IMR-90 (cell line): ENCODE measurements at regions not wholly inside any gene's neighbourhood (a gene's known extent, or its start where the extent isn't known, plus 50 kb on each side); places are given as distances from the start of the nearest gene placed in this dataset.

Experiments
- ATAC-seq: fragments of 200-7000 bp; cut with Tn5 transposase; 2 replicates; pipeline ENCODE4 v1.9.1; 2020; ENCODE audit warnings: low read depth, mild to moderate bottlenecking, moderate library complexity
- BruUV-seq: library from RNA; stranded (reverse); fragments of 400-500 nt; replicated peaks from 2 replicates; lab custom pipeline; 2021; lab: Mats Ljungman, UMichigan
- CTCF ChIA-PET: fragments of 300-600 bp; formaldehyde crosslinking; extraction: SDS; loops from one replicate; lab custom pipeline; 2021; ENCODE audit warnings: antibody characterized with exemption; lab: Yijun Ruan, JAX
- POLR2A ChIA-PET: fragments of 300-600 bp; sonication (Branson Sonifier 250); formaldehyde crosslinking; loops from one replicate; lab custom pipeline; 2022; ENCODE audit warnings: antibody characterized with exemption; ENCODE audit not compliant: unreplicated experiment; lab: Charles Lee
- DNase-seq: peaks from one replicate; pipeline ENCODE4 v3.0.0; 2013
- H2AFZ ChIP-seq: replicated peaks from 2 replicates; pipeline ENCODE3; 2013; ENCODE audit warnings: low read length, mild to moderate bottlenecking; ENCODE audit not compliant: poor library complexity
- H2AK5ac ChIP-seq: 2 replicates; pipeline ENCODE4 v1.6.1; 2013; ENCODE audit warnings: low read depth, low read length, inconsistent platforms
- H2AK9ac ChIP-seq: replicated peaks from 2 replicates; pipeline ENCODE3; 2013; ENCODE audit warnings: mild to moderate bottlenecking, low read depth, low read length, moderate library complexity; ENCODE audit not compliant: poor library complexity
- H2BK120ac ChIP-seq: 2 replicates; pipeline ENCODE4 v1.6.1; 2013; ENCODE audit warnings: low read depth, low read length, inconsistent platforms
- H2BK15ac ChIP-seq: 3 replicates; pipeline ENCODE4 v1.6.1; 2013; ENCODE audit warnings: low read depth, low read length, inconsistent platforms
- H2BK20ac ChIP-seq: 2 replicates; pipeline ENCODE4 v1.6.1; 2013; ENCODE audit warnings: low read depth, mild to moderate bottlenecking, inconsistent platforms, low read length, moderate library complexity
- H2BK5ac ChIP-seq: 2 replicates; pipeline ENCODE4 v1.6.1; 2013; ENCODE audit warnings: mild to moderate bottlenecking, low read depth, low read length, inconsistent platforms; ENCODE audit not compliant: poor library complexity, severe bottlenecking
- H3K14ac ChIP-seq: replicated peaks from 2 replicates; pipeline ENCODE4 v1.6.1; 2013; ENCODE audit warnings: low read depth, low read length, inconsistent platforms
- H3K18ac ChIP-seq: 2 replicates; pipeline ENCODE4 v1.6.1; 2013; ENCODE audit warnings: low read depth, low read length, control low read depth
- H3K23ac ChIP-seq: 2 replicates; pipeline ENCODE4 v1.6.1; 2013; ENCODE audit warnings: low read depth, low read length, inconsistent platforms
- H3K27ac ChIP-seq: 2 replicates; pipeline ENCODE4 v1.5.1; 2013; ENCODE audit warnings: mild to moderate bottlenecking, control low read depth, low read length; ENCODE audit not compliant: insufficient read depth
- H3K27me3 ChIP-seq: 2 replicates; pipeline ENCODE4 v1.6.1; 2013; ENCODE audit warnings: low read length; ENCODE audit not compliant: control insufficient read depth, insufficient read depth
- H3K36me3 ChIP-seq: 2 replicates; pipeline ENCODE4 v1.6.1; 2013; ENCODE audit warnings: low read length, mixed read lengths; ENCODE audit not compliant: control insufficient read depth, insufficient read depth
- H3K4ac ChIP-seq: 2 replicates; pipeline ENCODE4 v1.6.1; 2013; ENCODE audit warnings: low read depth, low read length, inconsistent platforms
- H3K4me1 ChIP-seq: 2 replicates; pipeline ENCODE4 v1.6.1; 2013; ENCODE audit warnings: low read length, mixed read lengths; ENCODE audit not compliant: control insufficient read depth, insufficient read depth
- H3K4me2 ChIP-seq: 2 replicates; pipeline ENCODE4 v1.6.1; 2013; ENCODE audit warnings: low read depth, mild to moderate bottlenecking, control low read depth, low read length, moderate library complexity
- H3K4me3 ChIP-seq: 2 replicates; pipeline ENCODE4 v1.5.1; 2013; ENCODE audit warnings: low read depth, mild to moderate bottlenecking, control low read depth, low read length, moderate library complexity; ENCODE audit not compliant: insufficient read depth
- H3K56ac ChIP-seq: 2 replicates; pipeline ENCODE4 v1.6.1; 2013; ENCODE audit warnings: low read length, inconsistent platforms; ENCODE audit not compliant: insufficient read depth; ENCODE audit errors: extremely low read depth
- H3K79me1 ChIP-seq, 2 experiments: 2 replicates each; pipeline ENCODE4 v1.6.1; 2013; ENCODE audit warnings: low read length in 2 of 2, inconsistent platforms in 1 of 2, low read depth in 1 of 2
- H3K9ac ChIP-seq: 2 replicates; pipeline ENCODE4 v1.6.1; 2013; ENCODE audit warnings: low read depth, low read length, control low read depth
- H3K9me1 ChIP-seq: 2 replicates; pipeline ENCODE4 v1.6.1; 2013; ENCODE audit warnings: low read length, inconsistent platforms; ENCODE audit not compliant: insufficient read depth
- H3K9me3 ChIP-seq: 2 replicates; pipeline ENCODE4 v1.6.1; 2013; ENCODE audit warnings: low read length; ENCODE audit not compliant: control insufficient read depth, insufficient read depth
- H4K20me1 ChIP-seq: 2 replicates; pipeline ENCODE4 v1.6.1; 2013; ENCODE audit warnings: low read length, inconsistent platforms; ENCODE audit not compliant: insufficient read depth
- H4K5ac ChIP-seq: 2 replicates; pipeline ENCODE4 v1.6.1; 2013; ENCODE audit warnings: mild to moderate bottlenecking, low read depth, low read length, control low read depth
- H4K8ac ChIP-seq, 2 experiments: 2 replicates each; pipeline ENCODE4 v1.6.1; 2013; ENCODE audit warnings: low read depth in 2 of 2, low read length in 2 of 2, control low read depth in 1 of 2, inconsistent platforms in 1 of 2
- H4K91ac ChIP-seq: 2 replicates; pipeline ENCODE4 v1.6.1; 2013; ENCODE audit warnings: low read depth, low read length, inconsistent platforms; ENCODE audit not compliant: insufficient read depth
- BHLHE40 ChIP-seq: fragments of 150-350 bp; IDR thresholded peaks from 2 replicates; pipeline ENCODE4 v1.6.1; 2016; ENCODE audit warnings: mild to moderate bottlenecking, low read depth, low read length
- CEBPB ChIP-seq: IDR thresholded peaks from 2 replicates; pipeline ENCODE4 v1.6.1; 2012; ENCODE audit warnings: low read depth, low read length, improper control_type of control experiment
- CHD1 ChIP-seq: IDR thresholded peaks from 2 replicates; pipeline ENCODE4 v1.6.1; 2012; ENCODE audit warnings: low read depth, low read length, improper control_type of control experiment
- FOS ChIP-seq: fragments of 150-350 bp; IDR thresholded peaks from 2 replicates; pipeline ENCODE4 v1.6.1; 2016; ENCODE audit warnings: low read depth, low read length
- MAFK ChIP-seq: IDR thresholded peaks from 2 replicates; pipeline ENCODE4 v1.6.1; 2012; ENCODE audit warnings: low read depth, low read length, improper control_type of control experiment
- MAZ ChIP-seq: IDR thresholded peaks from 2 replicates; pipeline ENCODE4 v1.6.1; 2012; ENCODE audit warnings: low read depth, mild to moderate bottlenecking, low read length, improper control_type of control experiment, moderate library complexity, borderline replicate concordance
- MXI1 ChIP-seq: IDR thresholded peaks from 2 replicates; pipeline ENCODE4 v1.6.1; 2012; ENCODE audit warnings: low read depth, mild to moderate bottlenecking, low read length, moderate library complexity, borderline replicate concordance
- NFE2L2 ChIP-seq: fragments of 150-350 bp; IDR thresholded peaks from 2 replicates; pipeline ENCODE4 v1.6.1; 2016; ENCODE audit warnings: low read depth, mild to moderate bottlenecking, low read length
- POLR2A ChIP-seq: IDR thresholded peaks from 2 replicates; pipeline ENCODE4 v1.6.1; 2012; ENCODE audit warnings: mild to moderate bottlenecking, low read depth, low read length
- RAD21 ChIP-seq: IDR thresholded peaks from 2 replicates; pipeline ENCODE4 v1.6.1; 2012; ENCODE audit warnings: low read length, improper control_type of control experiment
- RCOR1 ChIP-seq: IDR thresholded peaks from 2 replicates; pipeline ENCODE4 v1.6.1; 2012; ENCODE audit warnings: mild to moderate bottlenecking, low read length, improper control_type of control experiment; ENCODE audit not compliant: insufficient replicate concordance
- RFX5 ChIP-seq: IDR thresholded peaks from 2 replicates; pipeline ENCODE4 v1.8.0; 2012; ENCODE audit warnings: low read depth, mild to moderate bottlenecking, low read length, moderate library complexity
- SMC3 ChIP-seq: fragments of 150-350 bp; IDR thresholded peaks from 2 replicates; pipeline ENCODE4 v1.6.1; 2016; ENCODE audit warnings: low read depth, mild to moderate bottlenecking, antibody characterized with exemption, low read length, moderate library complexity
- USF2 ChIP-seq: fragments of 150-350 bp; IDR thresholded peaks from 2 replicates; pipeline ENCODE4 v1.6.1; 2017; ENCODE audit warnings: mild to moderate bottlenecking, antibody characterized with exemption, low read length, low read depth
- WGBS, 2 experiments: methylation state at CpG; one replicate each; pipeline versions ENCODE4 v1.1.5 to v1.1.7; 2013; ENCODE audit warnings: missing lambda C conversion rate in 2 of 2; ENCODE audit not compliant: insufficient read length in 1 of 2; ENCODE audit errors: extremely low coverage in 2 of 2; 5-methylcytosine and 5-hydroxymethylcytosine counted together
- dilution Hi-C: fragments of 300-500 bp; cut with HindIII; formaldehyde crosslinking; loops from one replicate; pipeline ENCODE4 v1.14.3; 2018; ENCODE audit warnings: low sequenced_read_pairs; ENCODE audit not compliant: unreplicated experiment
- in situ Hi-C: fragments of 300-500 bp; cut with MboI; formaldehyde crosslinking; loops from 3 replicates; pipeline ENCODE4 v1.14.3; 2019; ENCODE audit warnings: low sequenced_read_pairs, inconsistent platforms, mixed read lengths
- intact Hi-C: fragments of 100-400 bp; cut with micrococcal nuclease; formaldehyde crosslinking; loops from 2 replicates; pipeline ENCODE4 v1.10.0; 2022
- TF ChIP-seq, protein P1 (sequence below): conservative IDR thresholded peaks from 2 replicates; pipeline ENCODE4 v1.5.1; 2012; ENCODE audit warnings: mild to moderate bottlenecking, low read depth, low read length, improper control_type of control experiment
- TF ChIP-seq, protein P2 (sequence below): fragments of 150-350 bp; IDR thresholded peaks from 2 replicates; pipeline ENCODE4 v1.6.1; 2016; ENCODE audit warnings: low read depth, mild to moderate bottlenecking, low read length, moderate library complexity, borderline replicate concordance

- Histone ChIP-seq H3K14ac (no peak overlapping the region; the same call in 1 of the 2 replicates), H4K91ac (no peak overlapping the region), H2AK5ac (no peak overlapping the region), H3K4me2 (no peak overlapping the region), H3K79me1 (no peaks in the 10 kb centered on the region), H4K8ac (no peak overlapping the region), H3K4me3 (no peak overlapping the region), H2BK20ac (no peak overlapping the region), H2AK9ac (no peak overlapping the region), H3K56ac (no peak overlapping the region), H4K5ac (no peak overlapping the region), H3K4ac (no peak overlapping the region), H3K27me3 (no peaks in the 10 kb centered on the region), H3K18ac (no peak overlapping the region), H3K27ac (no peak overlapping the region), H3K4me1 (no peaks in the 10 kb centered on the region), H3K9me3 (no peaks in the 10 kb centered on the region), H2BK15ac (no peak overlapping the region), H2BK5ac (no peak overlapping the region), H2AFZ (no peak overlapping the region), H2BK120ac (no peak overlapping the region), H3K9me1 (no peaks in the 10 kb centered on the region), H3K36me3 (no peaks in the 10 kb centered on the region), H4K20me1 (no peaks in the 10 kb centered on the region), H3K9ac (no peak overlapping the region), H3K23ac (no peak overlapping the region)
- CTCF ChIA-PET: interaction anchor here (0.6 kb wide), 1 partner anchor 70 kb away, joined by 3 read pairs; no protein-coding TSS in a partner anchor
- POLR2A ChIA-PET: no interaction called here
- dilution Hi-C loops (no loop called here), in situ Hi-C loops (no loop called here), intact Hi-C loops (no loop called here)
- TF ChIP-seq MAZ (no peak), POLR2A (no peak), CHD1 (no peak), RAD21 (no peak), USF2 (no peak), RCOR1 (no peak), RFX5 (no peak), MXI1 (no peak), FOS (no peak), BHLHE40 (no peak), CEBPB (no peak), MAFK (no peak), SMC3 (no peak), NFE2L2 (no peak)
- TF ChIP-seq, protein P1, sequence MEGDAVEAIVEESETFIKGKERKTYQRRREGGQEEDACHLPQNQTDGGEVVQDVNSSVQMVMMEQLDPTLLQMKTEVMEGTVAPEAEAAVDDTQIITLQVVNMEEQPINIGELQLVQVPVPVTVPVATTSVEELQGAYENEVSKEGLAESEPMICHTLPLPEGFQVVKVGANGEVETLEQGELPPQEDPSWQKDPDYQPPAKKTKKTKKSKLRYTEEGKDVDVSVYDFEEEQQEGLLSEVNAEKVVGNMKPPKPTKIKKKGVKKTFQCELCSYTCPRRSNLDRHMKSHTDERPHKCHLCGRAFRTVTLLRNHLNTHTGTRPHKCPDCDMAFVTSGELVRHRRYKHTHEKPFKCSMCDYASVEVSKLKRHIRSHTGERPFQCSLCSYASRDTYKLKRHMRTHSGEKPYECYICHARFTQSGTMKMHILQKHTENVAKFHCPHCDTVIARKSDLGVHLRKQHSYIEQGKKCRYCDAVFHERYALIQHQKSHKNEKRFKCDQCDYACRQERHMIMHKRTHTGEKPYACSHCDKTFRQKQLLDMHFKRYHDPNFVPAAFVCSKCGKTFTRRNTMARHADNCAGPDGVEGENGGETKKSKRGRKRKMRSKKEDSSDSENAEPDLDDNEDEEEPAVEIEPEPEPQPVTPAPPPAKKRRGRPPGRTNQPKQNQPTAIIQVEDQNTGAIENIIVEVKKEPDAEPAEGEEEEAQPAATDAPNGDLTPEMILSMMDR: no peak
- TF ChIP-seq, protein P2, sequence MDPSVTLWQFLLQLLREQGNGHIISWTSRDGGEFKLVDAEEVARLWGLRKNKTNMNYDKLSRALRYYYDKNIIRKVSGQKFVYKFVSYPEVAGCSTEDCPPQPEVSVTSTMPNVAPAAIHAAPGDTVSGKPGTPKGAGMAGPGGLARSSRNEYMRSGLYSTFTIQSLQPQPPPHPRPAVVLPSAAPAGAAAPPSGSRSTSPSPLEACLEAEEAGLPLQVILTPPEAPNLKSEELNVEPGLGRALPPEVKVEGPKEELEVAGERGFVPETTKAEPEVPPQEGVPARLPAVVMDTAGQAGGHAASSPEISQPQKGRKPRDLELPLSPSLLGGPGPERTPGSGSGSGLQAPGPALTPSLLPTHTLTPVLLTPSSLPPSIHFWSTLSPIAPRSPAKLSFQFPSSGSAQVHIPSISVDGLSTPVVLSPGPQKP: no peak
- BruUV-seq: no TSS peak
- ATAC-seq (no peak), DNase-seq (peak; percentile 43)
- WGBS, 2 experiments: no CpG with 5 or more reads among the region's 1 CpG
These were observed 1052.8 kb upstream of the NRXN1 start for GRCh38 chr2:52084759-52085158.
